22Rv1 (cell line): ENCODE measurements at regions not wholly inside any gene's neighbourhood (a gene's known extent, or its start where the extent isn't known, plus 50 kb on each side); places are given as distances from the start of the nearest gene placed in this dataset.
"Not testable (repeated sequence)": the region's sequence is repeated elsewhere in the genome, so short reads cannot be mapped to it uniquely, and the experiment has no call there.

Experiments
- H3K27ac ChIP-seq: fragments of 450-650 bp; 2 replicates; pipeline ENCODE4 v1.5.1; 2017
- CTCF ChIP-seq: fragments of 450-650 bp; IDR thresholded peaks from 2 replicates; pipeline ENCODE4 v1.5.1; 2017; ENCODE audit warnings: mild to moderate bottlenecking
- ZFX ChIP-seq: fragments of 450-650 bp; IDR thresholded peaks from 2 replicates; pipeline ENCODE4 v1.6.1; 2017; ENCODE audit warnings: antibody characterized with exemption, borderline replicate concordance

- no peak overlapping the region for H3K27ac ChIP-seq
- no peak for TF ChIP-seq ZFX
- TF ChIP-seq CTCF, result no peak
Observed at GRCh38 chr6:4662886-4663285, 113.3 kb upstream of the CDYL start.

GRCh38 chr6:4661391-4661790, 114.8 kb upstream of the CDYL start:
- TF ChIP-seq ZFX (no peak), CTCF (no peak)
- no peak overlapping the region for H3K27ac ChIP-seq

- H3K27ac ChIP-seq, result no peak overlapping the region
- TF ChIP-seq CTCF, result no peak
- TF ChIP-seq ZFX, result no peak
Observed at GRCh38 chr6:4660377-4661321, 115.6 kb upstream of the CDYL start.

- not testable (repeated sequence) for H3K27ac ChIP-seq
Observed at GRCh38 chr6:4659719-4660118, 116.5 kb upstream of the CDYL start.

- TF ChIP-seq ZFX (no peak), CTCF (no peak)
- H3K27ac ChIP-seq, result no peak overlapping the region
Observed at GRCh38 chr6:4658486-4658885, 117.7 kb upstream of the CDYL start.

GRCh38 chr6:4656106-4656505, 120.1 kb upstream of the CDYL start:
- H3K27ac ChIP-seq, result no peak overlapping the region
- no peak for TF ChIP-seq CTCF
- no peak for TF ChIP-seq ZFX

- no peak for TF ChIP-seq ZFX
- no peak for TF ChIP-seq CTCF
- no peak overlapping the region for H3K27ac ChIP-seq
Observed at GRCh38 chr6:4655196-4656025, 120.8 kb upstream of the CDYL start.
